Adrenal gland (tissue), 9 donors: ENCODE measurements at regions not wholly inside any gene's neighbourhood (a gene's known extent, or its start where the extent isn't known, plus 50 kb on each side); places are given as distances from the start of the nearest gene placed in this dataset.

Experiments used
- DNase-seq, 7 donors: peaks; one replicate each; pipeline ENCODE4 v3.0.0-alpha.2; 2019 to 2020
- H3K27ac ChIP-seq, 5 donors: fragments of 200-600 bp; sonication (generic) in 4 of 5; 1 replicate in 3 of 5; 2 replicates in 2 of 5; pipeline versions ENCODE4 v1.5.1 to v1.8.0; 2016 to 2020; ENCODE audit warnings: mild to moderate bottlenecking in 1 of 5
- H3K27me3 ChIP-seq: fragments of 200-600 bp; 2 replicates; pipeline ENCODE4 v1.8.0; 2021
- H3K36me3 ChIP-seq, 2 donors: fragments of 200-600 bp; replicated peaks in 1 of 2; 1 replicate in 1 of 2; 2 replicates in 1 of 2; pipeline versions ENCODE4 v1.5.1 to v1.8.0; 2018 to 2022
- H3K4me1 ChIP-seq, 2 donors: fragments of 200-600 bp; replicated peaks in 1 of 2; 1 replicate in 1 of 2; 2 replicates in 1 of 2; pipeline versions ENCODE4 v1.5.1 to v1.8.0; 2018 to 2021
- H3K4me3 ChIP-seq, 4 donors: fragments of 200-600 bp; sonication (generic) in 3 of 4; one replicate each; pipeline ENCODE4 v1.5.1; 2016 to 2018
- H3K9me3 ChIP-seq, 3 donors: fragments of 200-600 bp; sonication (generic) in 1 of 3; replicated peaks in 1 of 3; 1 replicate in 2 of 3; 2 replicates in 1 of 3; pipeline versions ENCODE4 v1.5.1 to v1.8.0; 2016 to 2021
- POLR2A ChIP-seq, 2 donors: fragments of 450-650 bp; IDR thresholded peaks; one replicate each; pipeline ENCODE4 v1.6.1; 2017; ENCODE audit warnings: antibody characterized with exemption in 2 of 2, mild to moderate bottlenecking in 2 of 2, moderate library complexity in 1 of 2
- WGBS, 4 donors: extraction: QIAGEN DNeasy Blood & Tissue Kit in 2 of 4; methylation state at CpG; one replicate each; pipeline versions ENCODE4 v1.1.5 to v1.1.7; 2013 to 2017; 5-methylcytosine and 5-hydroxymethylcytosine counted together
- intact Hi-C, 2 donors: fragments of 100-400 bp; cut with DNase I; formaldehyde crosslinking; loops; one replicate each; pipeline versions ENCODE4 v1.14.1 to v1.15.0; 2022 to 2023
- TF ChIP-seq, protein P1 (sequence below), 6 experiments: fragments of 450-650 bp in 4 of 6; fragments of 200-600 bp in 2 of 6; sonication (generic) in 1 of 6; IDR thresholded peaks; 1 replicate in 5 of 6; 2 replicates in 1 of 6; pipeline versions ENCODE4 v1.5.1 to v1.8.0; 2016 to 2021; ENCODE audit warnings: antibody characterized with exemption in 6 of 6, mild to moderate bottlenecking in 2 of 6, moderate library complexity in 1 of 6
- donor health status: healthy with polysubstance abuse.
- donor health status: Bipolar disorder and iron deficiency.
- donor health status: DM: yes; HTN: yes; CAD: no.
- donor health status: DM: no; HTN: no; CAD: no.
- donor health status: DM: no; HTN: no; CAD: no.

DNA sequence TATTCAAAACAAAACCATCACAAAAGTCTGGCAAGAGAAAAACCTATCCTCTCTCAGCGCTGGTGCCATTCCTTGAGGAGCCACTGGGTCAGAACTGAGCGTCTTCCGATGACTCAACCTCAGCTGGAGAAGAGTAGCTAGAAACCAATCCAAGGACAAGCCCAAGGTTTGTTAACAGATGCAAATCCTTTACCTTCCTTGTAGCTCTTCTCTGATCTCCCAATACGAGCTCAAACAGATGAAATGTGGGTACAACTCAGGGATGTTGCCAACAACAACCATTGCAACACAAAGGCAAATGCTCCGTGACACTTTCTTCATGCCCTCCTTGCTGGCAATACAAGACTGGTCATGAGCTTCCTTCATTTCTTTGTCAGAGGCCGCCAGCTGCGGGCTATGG lies 337.1 kb downstream of the SIPA1L2 start:
- no peak for DNase-seq
- Histone ChIP-seq H3K4me1 (no peaks in the 10 kb centered on the region), H3K4me3 (no peak overlapping the region), H3K9me3 (no peaks in the 10 kb centered on the region), H3K27ac (no peak overlapping the region), H3K36me3 (no peaks in the 10 kb centered on the region), H3K27me3 (no peaks in the 10 kb centered on the region)
- no peak for TF ChIP-seq POLR2A (IDR thresholded peaks at IDR 0.05)
- TF ChIP-seq, protein P1, sequence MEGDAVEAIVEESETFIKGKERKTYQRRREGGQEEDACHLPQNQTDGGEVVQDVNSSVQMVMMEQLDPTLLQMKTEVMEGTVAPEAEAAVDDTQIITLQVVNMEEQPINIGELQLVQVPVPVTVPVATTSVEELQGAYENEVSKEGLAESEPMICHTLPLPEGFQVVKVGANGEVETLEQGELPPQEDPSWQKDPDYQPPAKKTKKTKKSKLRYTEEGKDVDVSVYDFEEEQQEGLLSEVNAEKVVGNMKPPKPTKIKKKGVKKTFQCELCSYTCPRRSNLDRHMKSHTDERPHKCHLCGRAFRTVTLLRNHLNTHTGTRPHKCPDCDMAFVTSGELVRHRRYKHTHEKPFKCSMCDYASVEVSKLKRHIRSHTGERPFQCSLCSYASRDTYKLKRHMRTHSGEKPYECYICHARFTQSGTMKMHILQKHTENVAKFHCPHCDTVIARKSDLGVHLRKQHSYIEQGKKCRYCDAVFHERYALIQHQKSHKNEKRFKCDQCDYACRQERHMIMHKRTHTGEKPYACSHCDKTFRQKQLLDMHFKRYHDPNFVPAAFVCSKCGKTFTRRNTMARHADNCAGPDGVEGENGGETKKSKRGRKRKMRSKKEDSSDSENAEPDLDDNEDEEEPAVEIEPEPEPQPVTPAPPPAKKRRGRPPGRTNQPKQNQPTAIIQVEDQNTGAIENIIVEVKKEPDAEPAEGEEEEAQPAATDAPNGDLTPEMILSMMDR (IDR thresholded peaks at IDR 0.05) = no peak
- WGBS, 4 donors = 76 to 80% (median 79%) methylated on average over 7 of the region's 7 CpGs
- intact Hi-C loops = no loop called here

DNA sequence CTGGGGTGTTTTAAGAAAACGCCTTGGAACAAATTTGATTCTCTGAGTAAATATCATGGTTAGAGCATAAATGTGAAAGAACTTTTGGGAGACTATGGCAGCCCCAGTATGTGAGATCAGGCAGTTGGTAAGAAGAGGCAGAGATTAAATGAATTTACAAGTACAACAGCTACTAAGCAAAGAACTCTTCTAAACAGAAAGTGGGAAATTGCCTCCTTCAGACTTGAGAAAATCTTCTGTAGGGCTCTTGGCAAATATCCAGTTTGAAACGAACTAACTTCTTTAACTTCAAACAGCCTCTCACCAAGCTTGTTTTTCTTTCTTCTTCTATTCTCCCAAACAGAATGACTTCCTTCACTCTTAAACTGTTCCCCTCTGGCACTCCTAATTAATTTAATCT lies 337.7 kb downstream of the SIPA1L2 start:
- Histone ChIP-seq H3K4me1 (no peaks in the 10 kb centered on the region), H3K9me3 (no peaks in the 10 kb centered on the region), H3K4me3 (no peak overlapping the region), H3K36me3 (no peaks in the 10 kb centered on the region), H3K27me3 (no peaks in the 10 kb centered on the region), H3K27ac (no peak overlapping the region)
- 41 to 47% (median 44%) methylated on average over 2 of the region's 2 CpGs for WGBS, 4 donors
- TF ChIP-seq, protein P1 (IDR thresholded peaks at IDR 0.05) = no peak
- no peak for TF ChIP-seq POLR2A (IDR thresholded peaks at IDR 0.05)
- no peak for DNase-seq
- intact Hi-C loops = no loop called here

- peak in 1 of 7 donors; percentile 21 for DNase-seq
- intact Hi-C loops = no loop called here
- no peaks in the 10 kb centered on the region for H3K36me3 ChIP-seq
- WGBS, 4 donors = 37 to 51% (median 41%) methylated on average over 1 of the region's 1 CpG
- no peak overlapping the region for H3K27ac ChIP-seq
- no peaks in the 10 kb centered on the region for H3K4me1 ChIP-seq
- H3K4me3 ChIP-seq = no peak overlapping the region
- TF ChIP-seq, protein P1 (IDR thresholded peaks at IDR 0.05) = no peak
- no peak for TF ChIP-seq POLR2A (IDR thresholded peaks at IDR 0.05)
- H3K9me3 ChIP-seq = no peaks in the 10 kb centered on the region
- no peaks in the 10 kb centered on the region for H3K27me3 ChIP-seq
These were observed 338.3 kb downstream of the SIPA1L2 start for GRCh38 chr1:232291681-232292080.

DNA sequence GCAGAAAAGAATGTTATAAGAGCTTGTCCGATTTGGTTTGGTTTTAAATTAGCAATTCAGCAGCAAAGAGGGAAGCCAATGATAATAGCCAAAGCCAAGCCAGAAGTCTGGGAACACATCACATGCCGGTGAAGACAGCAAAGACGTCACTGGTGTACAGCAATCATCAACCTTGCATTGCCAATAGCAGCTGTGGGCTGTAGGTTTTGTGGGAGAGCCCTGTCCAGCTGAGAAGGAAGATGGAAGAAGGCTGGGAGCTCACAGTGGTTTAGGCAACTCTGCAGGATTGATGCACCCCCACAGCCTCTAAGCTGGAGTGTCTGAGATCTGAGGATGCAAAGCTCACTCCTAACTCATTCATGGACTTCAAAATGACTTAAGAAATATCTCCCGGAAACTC lies 338.7 kb downstream of the SIPA1L2 start:
- Histone ChIP-seq H3K9me3 (no peaks in the 10 kb centered on the region), H3K4me3 (no peak overlapping the region), H3K4me1 (no peaks in the 10 kb centered on the region), H3K36me3 (no peaks in the 10 kb centered on the region), H3K27ac (no peak overlapping the region), H3K27me3 (no peaks in the 10 kb centered on the region)
- 80 to 89% (median 83%) methylated on average over 4 of the region's 4 CpGs for WGBS, 4 donors
- TF ChIP-seq POLR2A (IDR thresholded peaks at IDR 0.05) = no peak
- TF ChIP-seq, protein P1 (IDR thresholded peaks at IDR 0.05) = no peak
- intact Hi-C loops = no loop called here
- no peak for DNase-seq
